H9 (cell line): ENCODE measurements at regions not wholly inside any gene's neighbourhood (a gene's known extent, or its start where the extent isn't known, plus 50 kb on each side); places are given as distances from the start of the nearest gene placed in this dataset.

ENCODE experiments used
- DNase-seq: peaks from one replicate; pipeline ENCODE4 v3.0.0-alpha.2; 2017
- H2AFZ ChIP-seq: one replicate; pipeline ENCODE4 v1.6.1; 2013; ENCODE audit warnings: mild to moderate bottlenecking, low read length, control low read depth, moderate library complexity
- H2AK5ac ChIP-seq: 2 replicates; pipeline ENCODE4 v1.6.1; 2013; ENCODE audit warnings: low read length, control low read depth, mixed read lengths; ENCODE audit not compliant: insufficient read length
- H2BK120ac ChIP-seq: one replicate; pipeline ENCODE4 v1.6.1; 2013; ENCODE audit warnings: low read depth, mild to moderate bottlenecking, low read length, control low read depth, inconsistent platforms; ENCODE audit not compliant: poor library complexity, severe bottlenecking
- H2BK12ac ChIP-seq: 2 replicates; pipeline ENCODE4 v1.6.1; 2013; ENCODE audit warnings: low read length, control low read depth, mixed read lengths, low read depth; ENCODE audit not compliant: insufficient read length
- H2BK15ac ChIP-seq: 2 replicates; pipeline ENCODE4 v1.6.1; 2013; ENCODE audit warnings: low read depth, low read length, control low read depth
- H2BK20ac ChIP-seq: one replicate; pipeline ENCODE4 v1.6.1; 2013; ENCODE audit warnings: low read depth, mild to moderate bottlenecking, low read length, control low read depth, inconsistent platforms; ENCODE audit not compliant: poor library complexity, severe bottlenecking
- H2BK5ac ChIP-seq: 2 replicates; pipeline ENCODE4 v1.6.1; 2013; ENCODE audit warnings: low read length, control low read depth, mixed read lengths; ENCODE audit not compliant: insufficient read length
- H3K14ac ChIP-seq: 2 replicates; pipeline ENCODE4 v1.6.1; 2013; ENCODE audit warnings: low read length, control low read depth; ENCODE audit not compliant: insufficient read depth
- H3K18ac ChIP-seq: 2 replicates; pipeline ENCODE4 v1.6.1; 2013; ENCODE audit warnings: low read depth, mild to moderate bottlenecking, mixed read lengths, low read length, control low read depth; ENCODE audit not compliant: insufficient read length
- H3K23ac ChIP-seq: 2 replicates; pipeline ENCODE4 v1.6.1; 2013; ENCODE audit warnings: low read length, control low read depth, mixed read lengths, low read depth; ENCODE audit not compliant: insufficient read length
- H3K23me2 ChIP-seq: 2 replicates; pipeline ENCODE4 v1.6.1; 2013; ENCODE audit warnings: low read depth, mild to moderate bottlenecking, mixed read lengths, low read length, control low read depth; ENCODE audit not compliant: insufficient read length, poor library complexity, severe bottlenecking
- H3K27ac ChIP-seq: 2 replicates; pipeline ENCODE4 v1.5.1; 2013; ENCODE audit warnings: low read length, control low read depth, mixed read lengths, low read depth; ENCODE audit not compliant: insufficient read length
- H3K27me3 ChIP-seq: 2 replicates; pipeline ENCODE4 v1.6.1; 2013; ENCODE audit warnings: low read length, control low read depth, inconsistent platforms; ENCODE audit not compliant: insufficient read depth
- H3K4ac ChIP-seq: 2 replicates; pipeline ENCODE4 v1.6.1; 2013; ENCODE audit warnings: low read depth, mild to moderate bottlenecking, control low read depth, inconsistent platforms, low read length, moderate library complexity
- H3K4me1 ChIP-seq: 2 replicates; pipeline ENCODE4 v1.6.1; 2013; ENCODE audit warnings: low read length, control low read depth, inconsistent platforms; ENCODE audit not compliant: insufficient read depth
- H3K4me2 ChIP-seq: 2 replicates; pipeline ENCODE4 v1.6.1; 2013; ENCODE audit warnings: low read length, control low read depth, mixed read lengths; ENCODE audit not compliant: insufficient read length, insufficient read depth
- H3K56ac ChIP-seq: 2 replicates; pipeline ENCODE4 v1.6.1; 2013; ENCODE audit warnings: low read depth, mild to moderate bottlenecking, mixed read lengths, low read length, control low read depth; ENCODE audit not compliant: insufficient read length
- H3K79me1 ChIP-seq: 2 replicates; pipeline ENCODE4 v1.6.1; 2013; ENCODE audit warnings: low read depth, mild to moderate bottlenecking, moderate library complexity, low read length, control low read depth, inconsistent platforms; ENCODE audit not compliant: insufficient read depth, poor library complexity, severe bottlenecking
- H3K79me2 ChIP-seq: 2 replicates; pipeline ENCODE4 v1.6.1; 2013; ENCODE audit warnings: low read length, control low read depth, inconsistent platforms; ENCODE audit not compliant: insufficient read depth
- H3K9ac ChIP-seq: 2 replicates; pipeline ENCODE4 v1.6.1; 2013; ENCODE audit warnings: low read length, control low read depth, mixed read lengths; ENCODE audit not compliant: insufficient read length; ENCODE audit errors: extremely low read depth
- H3K9me3 ChIP-seq: one replicate; pipeline ENCODE4 v1.6.1; 2013; ENCODE audit warnings: low read depth, low read length, inconsistent platforms; ENCODE audit not compliant: control insufficient read depth
- H3T11ph ChIP-seq: one replicate; pipeline ENCODE4 v1.6.1; 2013; ENCODE audit warnings: mild to moderate bottlenecking, low read length, control low read depth, inconsistent platforms
- H4K20me1 ChIP-seq: one replicate; pipeline ENCODE4 v1.6.1; 2013; ENCODE audit not compliant: control insufficient read depth, insufficient read length, insufficient read depth
- H4K5ac ChIP-seq: 2 replicates; pipeline ENCODE4 v1.6.1; 2013; ENCODE audit warnings: low read depth, mild to moderate bottlenecking, mixed read lengths, low read length, control low read depth; ENCODE audit not compliant: insufficient read length
- H4K8ac ChIP-seq: replicated peaks from 2 replicates; pipeline ENCODE4 v1.6.1; 2013; ENCODE audit warnings: low read length, control low read depth, mixed read lengths, low read depth; ENCODE audit not compliant: insufficient read length
- H4K91ac ChIP-seq: 2 replicates; pipeline ENCODE4 v1.6.1; 2013; ENCODE audit warnings: low read depth, mild to moderate bottlenecking, moderate library complexity, mixed read lengths, low read length, control low read depth; ENCODE audit not compliant: insufficient read length
- H3K27ac Mint-ChIP-seq, 3 experiments: 2 replicates in 2 of 3; 3 replicates in 1 of 3; pipeline ENCODE4 v1.8.0; 2020 to 2021; ENCODE audit warnings: mixed read lengths in 3 of 3, mild to moderate bottlenecking in 1 of 3, moderate library complexity in 1 of 3
- H3K27me3 Mint-ChIP-seq: 2 replicates; pipeline ENCODE4 v1.8.0; 2021; ENCODE audit warnings: low read depth, mild to moderate bottlenecking, moderate library complexity, mixed read lengths
- H3K36me3 Mint-ChIP-seq, 3 experiments: 2 replicates in 2 of 3; 3 replicates in 1 of 3; pipeline ENCODE4 v1.8.0; 2020 to 2021; ENCODE audit warnings: low read depth in 3 of 3, mixed read lengths in 3 of 3; ENCODE audit not compliant: insufficient read depth in 1 of 3
- H3K4me1 Mint-ChIP-seq, 2 experiments: 2 replicates each; pipeline ENCODE4 v1.8.0; 2020; ENCODE audit warnings: mixed read lengths in 2 of 2
- H3K4me3 Mint-ChIP-seq, 2 experiments: 2 replicates in 1 of 2; 3 replicates in 1 of 2; pipeline ENCODE4 v1.8.0; 2020 to 2021; ENCODE audit warnings: mild to moderate bottlenecking in 2 of 2, mixed read lengths in 2 of 2, moderate library complexity in 1 of 2
- H3K9me3 Mint-ChIP-seq, 2 experiments: 2 replicates in 1 of 2; 3 replicates in 1 of 2; pipeline ENCODE4 v1.8.0; 2020; ENCODE audit warnings: mild to moderate bottlenecking in 2 of 2, mixed read lengths in 2 of 2, moderate library complexity in 1 of 2
- CTCF ChIP-seq: fragments of 200-600 bp; sonication (generic); conservative IDR thresholded peaks from 3 replicates; pipeline ENCODE4 v1.8.0; 2021; ENCODE audit warnings: antibody characterized with exemption, mild to moderate bottlenecking
- WGBS: extraction: QIAGEN DNeasy Blood & Tissue Kit; methylation state at CpG from one replicate; pipeline ENCODE4 v1.1.7; 2013; ENCODE audit warnings: missing lambda C conversion rate, low lambda C conversion rate, mixed read lengths; ENCODE audit not compliant: insufficient read length; ENCODE audit errors: extremely low coverage; 5-methylcytosine and 5-hydroxymethylcytosine counted together

GRCh38 chr22:48426466-48427380 lies 1401.0 kb downstream of the BRD1 start:
- no peak overlapping the region for H3K9ac ChIP-seq
- Mint-ChIP-seq H3K4me1 (peaks cover 16% of the 10 kb centered on the region in 2 experiments), H3K27ac (no peak overlapping the region), H3K4me3 (no peak overlapping the region), H3K27me3 (peaks cover 10% of the 10 kb centered on the region), H3K9me3 (no peaks in the 10 kb centered on the region), H3K36me3 (no peaks in the 10 kb centered on the region; a peak in 1 of 7 replicates)
- DNase-seq: no peak
- H3K23me2 ChIP-seq: no peaks in the 10 kb centered on the region
- no peak overlapping the region for H3K27ac ChIP-seq
- no peak overlapping the region for H3K56ac ChIP-seq
- no peak overlapping the region for H3T11ph ChIP-seq
- no peak overlapping the region for H2AK5ac ChIP-seq
- H3K14ac ChIP-seq: no peak overlapping the region
- H3K4me2 ChIP-seq: no peak overlapping the region
- H2BK120ac ChIP-seq: no peak overlapping the region
- TF ChIP-seq CTCF: no peak
- H3K23ac ChIP-seq: no peak overlapping the region
- H3K18ac ChIP-seq: no peak overlapping the region
- H2BK5ac ChIP-seq: no peak overlapping the region
- H2BK20ac ChIP-seq: no peak overlapping the region
- no peak overlapping the region for H4K91ac ChIP-seq
- H3K79me1 ChIP-seq: no peaks in the 10 kb centered on the region
- H4K8ac ChIP-seq: no peak overlapping the region
- H2BK12ac ChIP-seq: no peak overlapping the region
- H4K20me1 ChIP-seq: no peaks in the 10 kb centered on the region
- no peak overlapping the region for H2AFZ ChIP-seq
- peaks cover 2% of the 10 kb centered on the region; the same call in 1 of the 2 replicates for H3K4me1 ChIP-seq
- H4K5ac ChIP-seq: no peak overlapping the region
- H3K79me2 ChIP-seq: no peaks in the 10 kb centered on the region
- H3K27me3 ChIP-seq: no peaks in the 10 kb centered on the region
- no peak overlapping the region for H3K4ac ChIP-seq
- no peak overlapping the region for H2BK15ac ChIP-seq
- WGBS: no CpG with 5 or more reads among the region's 18 CpGs
- no peaks in the 10 kb centered on the region for H3K9me3 ChIP-seq
